ENCODE measurements at regions not wholly inside any gene's neighbourhood (a gene's known extent, or its start where the extent isn't known, plus 50 kb on each side); places are given as distances from the start of the nearest gene placed in this dataset.

DNA sequence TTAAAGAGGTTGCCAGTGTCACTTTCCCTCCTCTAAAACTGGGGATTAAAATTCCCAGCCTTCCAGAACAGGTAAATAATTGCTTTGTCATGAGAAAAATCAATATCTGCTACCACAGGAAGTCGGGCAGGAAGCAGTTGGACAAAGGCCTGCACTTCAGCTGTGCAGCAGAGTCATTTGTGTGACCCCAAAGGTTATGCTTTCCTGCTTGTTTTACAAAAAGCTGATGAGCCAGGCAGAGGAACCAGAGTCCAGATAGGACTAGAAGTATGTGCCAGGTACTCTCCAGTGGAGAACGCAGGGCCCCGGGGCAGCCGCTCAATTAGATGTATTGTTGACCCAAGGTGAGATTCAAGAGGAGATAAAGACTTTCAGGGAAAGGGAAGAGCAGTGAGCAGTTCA is 117.1 kb upstream of the FRMD6 start (continued):
- TF ChIP-seq PRPF4 (IDR thresholded peaks at IDR 0.05; ENCODE audit: low read depth, low read length, poor library complexity, severe bottlenecking) (no peak), NFYB (CRISPR knock-in tag; IDR thresholded peaks at IDR 0.05) (no peak), SPEN (CRISPR knock-in tag; IDR thresholded peaks at IDR 0.05; ENCODE audit: low read depth) (peak; percentile 50), SSRP1 (CRISPR knock-in tag; IDR thresholded peaks at IDR 0.05) (no peak), KLF6 (CRISPR knock-in tag; IDR thresholded peaks at IDR 0.05) (0 out of 2 replicates have a peak, but pooled peaks have one; percentile 44), NCOR1 (IDR thresholded peaks at IDR 0.05; ENCODE audit: borderline replicate concordance, low read length) (peak; percentile 81), HNRNPLL (IDR thresholded peaks at IDR 0.05; ENCODE audit: low read depth, low read length, poor library complexity, severe bottlenecking) (no peak), NFATC3 (CRISPR knock-in tag; IDR thresholded peaks at IDR 0.05) (no peak), ZNF468 (CRISPR knock-in tag; IDR thresholded peaks at IDR 0.05) (no peak), U2AF1 (optimal IDR thresholded peaks at IDR 0.05; ENCODE audit: low read depth, low read length) (no peak), HOXA3 (CRISPR knock-in tag; IDR thresholded peaks at IDR 0.05) (peak; percentile 66), EHMT2 (IDR thresholded peaks at IDR 0.05; ENCODE audit: borderline replicate concordance, low read depth, low read length) (peak; percentile 73; the same call in 1 of the 2 replicates), RFX3 (CRISPR knock-in tag; IDR thresholded peaks at IDR 0.05) (no peak), ATM (IDR thresholded peaks at IDR 0.05; ENCODE audit: borderline replicate concordance) (no peak), PHF8 (CRISPR knock-in tag; IDR thresholded peaks at IDR 0.05) (0 out of 2 replicates have a peak, but pooled peaks have one; percentile 30), FOSL1 (CRISPR knock-in tag; IDR thresholded peaks at IDR 0.05; ENCODE audit: borderline replicate concordance) (peak; percentile 34; the same call in 1 of the 2 replicates), ZNF629 (CRISPR knock-in tag; conservative IDR thresholded peaks at IDR 0.05) (no peak), MED1 (CRISPR knock-in tag; IDR thresholded peaks at IDR 0.05) (peak; percentile 87), GABPB1 (CRISPR knock-in tag; IDR thresholded peaks at IDR 0.05) (peak; percentile 82), PCBP1 (IDR thresholded peaks at IDR 0.05; ENCODE audit: borderline replicate concordance, low read depth, low read length) (no peak), SKI (IDR thresholded peaks at IDR 0.05; ENCODE audit: partially characterized antibody) (peak; percentile 30), ZNF264 (CRISPR knock-in tag; IDR thresholded peaks at IDR 0.05) (0 out of 2 replicates have a peak, but pooled peaks have one; percentile 78), KDM5A (IDR thresholded peaks at IDR 0.05; ENCODE audit: borderline replicate concordance, low read length) (no peak), PAWR (CRISPR knock-in tag; IDR thresholded peaks at IDR 0.05; ENCODE audit: borderline replicate concordance) (no peak)
- TF ChIP-seq, protein P1, sequence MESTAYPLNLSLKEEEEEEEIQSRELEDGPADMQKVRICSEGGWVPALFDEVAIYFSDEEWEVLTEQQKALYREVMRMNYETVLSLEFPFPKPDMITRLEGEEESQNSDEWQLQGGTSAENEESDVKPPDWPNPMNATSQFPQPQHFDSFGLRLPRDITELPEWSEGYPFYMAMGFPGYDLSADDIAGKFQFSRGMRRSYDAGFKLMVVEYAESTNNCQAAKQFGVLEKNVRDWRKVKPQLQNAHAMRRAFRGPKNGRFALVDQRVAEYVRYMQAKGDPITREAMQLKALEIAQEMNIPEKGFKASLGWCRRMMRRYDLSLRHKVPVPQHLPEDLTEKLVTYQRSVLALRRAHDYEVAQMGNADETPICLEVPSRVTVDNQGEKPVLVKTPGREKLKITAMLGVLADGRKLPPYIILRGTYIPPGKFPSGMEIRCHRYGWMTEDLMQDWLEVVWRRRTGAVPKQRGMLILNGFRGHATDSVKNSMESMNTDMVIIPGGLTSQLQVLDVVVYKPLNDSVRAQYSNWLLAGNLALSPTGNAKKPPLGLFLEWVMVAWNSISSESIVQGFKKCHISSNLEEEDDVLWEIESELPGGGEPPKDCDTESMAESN (CRISPR knock-in tag; conservative IDR thresholded peaks at IDR 0.05): 0 out of 2 replicates have a peak, but pooled peaks have one; percentile 31
- TF ChIP-seq, protein P2, sequence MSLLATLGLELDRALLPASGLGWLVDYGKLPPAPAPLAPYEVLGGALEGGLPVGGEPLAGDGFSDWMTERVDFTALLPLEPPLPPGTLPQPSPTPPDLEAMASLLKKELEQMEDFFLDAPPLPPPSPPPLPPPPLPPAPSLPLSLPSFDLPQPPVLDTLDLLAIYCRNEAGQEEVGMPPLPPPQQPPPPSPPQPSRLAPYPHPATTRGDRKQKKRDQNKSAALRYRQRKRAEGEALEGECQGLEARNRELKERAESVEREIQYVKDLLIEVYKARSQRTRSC (CRISPR knock-in tag; IDR thresholded peaks at IDR 0.05; ENCODE audit: low read depth): no peak
- TF ChIP-seq, protein P3, sequence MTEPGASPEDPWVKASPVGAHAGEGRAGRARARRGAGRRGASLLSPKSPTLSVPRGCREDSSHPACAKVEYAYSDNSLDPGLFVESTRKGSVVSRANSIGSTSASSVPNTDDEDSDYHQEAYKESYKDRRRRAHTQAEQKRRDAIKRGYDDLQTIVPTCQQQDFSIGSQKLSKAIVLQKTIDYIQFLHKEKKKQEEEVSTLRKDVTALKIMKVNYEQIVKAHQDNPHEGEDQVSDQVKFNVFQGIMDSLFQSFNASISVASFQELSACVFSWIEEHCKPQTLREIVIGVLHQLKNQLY (CRISPR knock-in tag; IDR thresholded peaks at IDR 0.05): peak; percentile 60; the same call in 1 of the 2 replicates
- TF ChIP-seq, protein P4, sequence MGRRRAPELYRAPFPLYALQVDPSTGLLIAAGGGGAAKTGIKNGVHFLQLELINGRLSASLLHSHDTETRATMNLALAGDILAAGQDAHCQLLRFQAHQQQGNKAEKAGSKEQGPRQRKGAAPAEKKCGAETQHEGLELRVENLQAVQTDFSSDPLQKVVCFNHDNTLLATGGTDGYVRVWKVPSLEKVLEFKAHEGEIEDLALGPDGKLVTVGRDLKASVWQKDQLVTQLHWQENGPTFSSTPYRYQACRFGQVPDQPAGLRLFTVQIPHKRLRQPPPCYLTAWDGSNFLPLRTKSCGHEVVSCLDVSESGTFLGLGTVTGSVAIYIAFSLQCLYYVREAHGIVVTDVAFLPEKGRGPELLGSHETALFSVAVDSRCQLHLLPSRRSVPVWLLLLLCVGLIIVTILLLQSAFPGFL (CRISPR knock-in tag; IDR thresholded peaks at IDR 0.05): no peak

All from HepG2 (cell line).